PC-3 (cell line): ENCODE measurements at regions not wholly inside any gene's neighbourhood (a gene's known extent, or its start where the extent isn't known, plus 50 kb on each side); places are given as distances from the start of the nearest gene placed in this dataset.
"Not testable (repeated sequence)": the region's sequence is repeated elsewhere in the genome, so short reads cannot be mapped to it uniquely, and the experiment has no call there.

Experiments
- CTCF ChIP-seq: fragments of 300-600 bp; sonication (generic); conservative IDR thresholded peaks from 2 replicates; pipeline ENCODE4 v1.5.1; 2017; ENCODE audit warnings: antibody characterized with exemption, low read depth, mild to moderate bottlenecking, low read length
- EZH2 ChIP-seq: fragments of 300-600 bp; sonication (generic); IDR thresholded peaks from one replicate; pipeline ENCODE4 v1.6.1; 2017; ENCODE audit warnings: antibody characterized with exemption, mild to moderate bottlenecking, low read length; ENCODE audit not compliant: unreplicated experiment
- EZH2phosphoT487 ChIP-seq: fragments of 300-600 bp; sonication (generic); IDR thresholded peaks from 2 replicates; pipeline ENCODE4 v1.6.1; 2018; ENCODE audit warnings: mild to moderate bottlenecking, antibody characterized with exemption, low read length, borderline replicate concordance

GRCh38 chr10:71117589-71117988 lies 94.8 kb upstream of the UNC5B start:
- not testable (repeated sequence) for TF ChIP-seq EZH2, CTCF, EZH2phosphoT487
